SK-N-SH (cell line): ENCODE measurements at regions not wholly inside any gene's neighbourhood (a gene's known extent, or its start where the extent isn't known, plus 50 kb on each side); places are given as distances from the start of the nearest gene placed in this dataset.

ENCODE experiments used
- CTCF ChIA-PET: fragments of 300-600, 350-600 bp; formaldehyde crosslinking; extraction: SDS; loops from one replicate; lab custom pipeline; 2021; lab: Yijun Ruan, JAX
- POLR2A ChIA-PET: fragments of 350-600 bp; sonication (Branson Sonifier 250); formaldehyde crosslinking; extraction: SDS; loops from one replicate; lab custom pipeline; 2020; ENCODE audit warnings: antibody characterized with exemption, inconsistent platforms; lab: Yijun Ruan, JAX
- DNase-seq: peaks from one replicate; pipeline ENCODE4 v3.0.0; 2012
- H2AFZ ChIP-seq: fragments of 200-600 bp; sonication (generic); 2 replicates; pipeline ENCODE4 v1.8.1; 2016; ENCODE audit warnings: antibody characterized with exemption, mild to moderate bottlenecking, low read depth
- H3F3A ChIP-seq: fragments of 200-600 bp; sonication (generic); replicated peaks from 2 replicates; pipeline ENCODE3; 2016; ENCODE audit warnings: antibody characterized with exemption, mild to moderate bottlenecking; ENCODE audit not compliant: insufficient read depth
- H3K27ac ChIP-seq, 2 experiments: fragments of 200-500 bp in 1 of 2; fragments of 200-600 bp in 1 of 2; sonication (Bioruptor generic) in 1 of 2; sonication (generic), shearing (Covaris generic) in 1 of 2; 2 replicates each; pipeline versions ENCODE4 v1.5.1 to v1.6.1; 2014 to 2016; ENCODE audit warnings: low read depth in 2 of 2, inconsistent platforms in 1 of 2, low read length in 1 of 2, mild to moderate bottlenecking in 1 of 2, mixed read lengths in 1 of 2
- H3K27me3 ChIP-seq: fragments of 200-600 bp; sonication (generic), shearing (Covaris generic); 2 replicates; pipeline ENCODE4 v1.6.1; 2016; ENCODE audit warnings: mixed run types; ENCODE audit not compliant: insufficient read depth
- H3K36me3 ChIP-seq, 2 experiments: fragments of 200-500 bp in 1 of 2; fragments of 200-600 bp in 1 of 2; sonication (Bioruptor generic) in 1 of 2; sonication (generic) in 1 of 2; replicated peaks in 1 of 2; 2 replicates each; pipeline versions ENCODE3 to v1.5.1; 2014 to 2016; ENCODE audit warnings: low read length in 1 of 2, mild to moderate bottlenecking in 1 of 2; ENCODE audit not compliant: insufficient read depth in 2 of 2, control insufficient read depth in 1 of 2
- H3K4me1 ChIP-seq, 2 experiments: fragments of 200-500 bp in 1 of 2; fragments of 200-600 bp in 1 of 2; sonication (Bioruptor generic) in 1 of 2; sonication (generic), shearing (Covaris generic) in 1 of 2; 2 replicates each; pipeline versions ENCODE4 v1.5.1 to v1.6.1; 2014 to 2016; ENCODE audit warnings: low read depth in 1 of 2, low read length in 1 of 2, mixed run types in 1 of 2; ENCODE audit not compliant: insufficient read depth in 2 of 2, control insufficient read depth in 1 of 2
- H3K4me2 ChIP-seq: fragments of 200-600 bp; sonication (generic), shearing (Covaris generic); 2 replicates; pipeline ENCODE4 v1.6.1; 2017; ENCODE audit warnings: mixed run types
- H3K4me3 ChIP-seq, 2 experiments: fragments of 200-500 bp in 1 of 2; fragments of 200-600 bp in 1 of 2; sonication (Bioruptor generic) in 1 of 2; sonication (generic), shearing (Covaris generic) in 1 of 2; 2 replicates each; pipeline versions ENCODE4 v1.5.1 to v1.8.1; 2014 to 2016; ENCODE audit warnings: low read depth in 2 of 2, inconsistent platforms in 1 of 2, low read length in 1 of 2, mild to moderate bottlenecking in 1 of 2, mixed read lengths in 1 of 2, moderate library complexity in 1 of 2
- H3K79me2 ChIP-seq: fragments of 200-600 bp; sonication (generic); 2 replicates; pipeline ENCODE4 v1.8.1; 2017; ENCODE audit warnings: mild to moderate bottlenecking; ENCODE audit not compliant: insufficient read depth
- H3K9ac ChIP-seq: fragments of 200-600 bp; sonication (generic); 2 replicates; pipeline ENCODE4 v1.6.1; 2017; ENCODE audit warnings: mixed run types
- H3K9me2 ChIP-seq: fragments of 200-600 bp; sonication (generic); 2 replicates; pipeline ENCODE4 v1.6.1; 2017; ENCODE audit warnings: mixed run types
- H3K9me3 ChIP-seq: fragments of 200-600 bp; sonication (generic); 2 replicates; pipeline ENCODE4 v1.6.1; 2017; ENCODE audit warnings: mixed run types, mild to moderate bottlenecking, moderate library complexity
- H4K20me1 ChIP-seq: fragments of 200-600 bp; sonication (generic); 2 replicates; pipeline ENCODE4 v1.6.1; 2017; ENCODE audit warnings: mild to moderate bottlenecking, mixed run types; ENCODE audit not compliant: insufficient read depth
- ELF1 ChIP-seq: IDR thresholded peaks from 2 replicates; pipeline ENCODE4 v1.4.0; 2012
- EP300 ChIP-seq, 2 experiments: IDR thresholded peaks; 2 replicates each; pipeline versions ENCODE4 v1.4.0 to v1.6.1; 2012; ENCODE audit warnings: borderline replicate concordance in 1 of 2, low read depth in 1 of 2, low read length in 1 of 2
- FOXJ3 ChIP-seq: sonication (generic); formaldehyde crosslinking; IDR thresholded peaks from 2 replicates; pipeline ENCODE4 v1.5.1; 2020; ENCODE audit warnings: mild to moderate bottlenecking, missing genetic modification reagents
- FOXM1 ChIP-seq: IDR thresholded peaks from 2 replicates; pipeline ENCODE4 v1.4.0; 2012; ENCODE audit warnings: low read depth, mild to moderate bottlenecking
- GABPA ChIP-seq: IDR thresholded peaks from 2 replicates; pipeline ENCODE4 v1.4.0; 2012; ENCODE audit warnings: low read depth, mild to moderate bottlenecking
- GATA2 ChIP-seq: sonication (generic); formaldehyde crosslinking; IDR thresholded peaks from 2 replicates; pipeline ENCODE4 v1.5.0; 2020; ENCODE audit warnings: mild to moderate bottlenecking, missing genetic modification reagents
- MEF2A ChIP-seq: IDR thresholded peaks from 2 replicates; pipeline ENCODE4 v1.4.0; 2012; ENCODE audit warnings: low read depth, borderline replicate concordance
- MXI1 ChIP-seq: IDR thresholded peaks from 2 replicates; pipeline ENCODE4 v1.6.1; 2012; ENCODE audit warnings: mild to moderate bottlenecking, low read depth, low read length, improper control_type of control experiment
- NFIC ChIP-seq: IDR thresholded peaks from 2 replicates; pipeline ENCODE4 v1.4.0; 2012; ENCODE audit warnings: borderline replicate concordance
- NRF1 ChIP-seq: IDR thresholded peaks from 2 replicates; pipeline ENCODE4 v1.6.1; 2012; ENCODE audit warnings: low read depth, mild to moderate bottlenecking, low read length
- POLR2AphosphoS5 ChIP-seq: IDR thresholded peaks from 2 replicates; pipeline ENCODE4 v1.6.1; 2012; ENCODE audit warnings: low read depth, low read length
- RAD21 ChIP-seq: IDR thresholded peaks from 2 replicates; pipeline ENCODE4 v1.6.1; 2012; ENCODE audit warnings: mild to moderate bottlenecking, low read length
- SIN3A ChIP-seq: IDR thresholded peaks from 2 replicates; pipeline ENCODE4 v1.6.1; 2012; ENCODE audit warnings: low read depth, mild to moderate bottlenecking, low read length, moderate library complexity, borderline replicate concordance
- SMC3 ChIP-seq: IDR thresholded peaks from 2 replicates; pipeline ENCODE4 v1.6.1; 2012; ENCODE audit warnings: low read depth, low read length, improper control_type of control experiment
- TCF12 ChIP-seq: IDR thresholded peaks from 2 replicates; pipeline ENCODE4 v1.4.0; 2012
- TEAD4 ChIP-seq: IDR thresholded peaks from 2 replicates; pipeline ENCODE4 v1.4.0; 2012; ENCODE audit warnings: mild to moderate bottlenecking, borderline replicate concordance; ENCODE audit not compliant: insufficient read depth
- YY1 ChIP-seq: IDR thresholded peaks from 2 replicates; pipeline ENCODE4 v1.4.0; 2012; ENCODE audit warnings: low read depth, mild to moderate bottlenecking
- WGBS: methylation state at CpG from one replicate; pipeline ENCODE4 v1.1.6; 2017; ENCODE audit warnings: low lambda C conversion rate; 5-methylcytosine and 5-hydroxymethylcytosine counted together
- TF ChIP-seq, protein P1 (sequence below): IDR thresholded peaks from 2 replicates; pipeline ENCODE4 v1.4.0; 2012; ENCODE audit warnings: low read depth, borderline replicate concordance
- TF ChIP-seq, protein P2 (sequence below): fragments of 150-350 bp; IDR thresholded peaks from 2 replicates; pipeline ENCODE4 v1.6.1; 2017; ENCODE audit warnings: antibody characterized with exemption, low read length, low read depth, borderline replicate concordance
- TF ChIP-seq, protein P3 (sequence below): fragments of 200-600 bp; sonication (generic); IDR thresholded peaks from 2 replicates; pipeline ENCODE4 v1.6.1; 2017; ENCODE audit warnings: antibody characterized with exemption, mild to moderate bottlenecking, moderate library complexity
- TF ChIP-seq, protein P4 (sequence below): IDR thresholded peaks from 2 replicates; pipeline ENCODE4 v1.4.0; 2012; ENCODE audit warnings: low read depth, borderline replicate concordance

DNA sequence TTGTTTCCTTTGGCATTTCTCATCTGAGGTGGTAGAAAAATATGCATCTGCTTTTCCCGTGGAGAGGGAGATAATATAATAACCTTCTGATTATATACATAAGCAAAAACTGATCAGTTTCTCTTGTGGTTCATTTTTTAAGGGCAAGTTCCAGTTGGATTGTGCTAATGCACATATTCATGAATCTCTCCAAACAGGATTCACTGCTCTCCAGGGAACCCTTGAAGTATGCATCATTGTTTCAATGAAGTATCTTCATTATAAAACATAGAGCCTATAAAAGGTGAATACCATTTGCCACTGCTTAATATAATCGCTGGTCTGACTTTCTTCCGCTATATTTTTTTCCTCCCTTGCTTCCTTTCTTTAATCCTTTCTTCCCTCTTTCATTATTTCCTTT is 384.7 kb downstream of the FIGN start:
- CTCF ChIA-PET, result no interaction called here
- Histone ChIP-seq H3K9me3 (no peaks in the 10 kb centered on the region), H2AFZ (no peak overlapping the region), H3K9me2 (no peaks in the 10 kb centered on the region), H3K9ac (no peak overlapping the region), H3K27ac (no peak overlapping the region), H3K36me3 (no peaks in the 10 kb centered on the region), H3F3A (no peaks in the 10 kb centered on the region), H4K20me1 (no peaks in the 10 kb centered on the region), H3K27me3 (no peaks in the 10 kb centered on the region), H3K4me3 (no peak overlapping the region), H3K4me2 (no peak overlapping the region), H3K79me2 (no peaks in the 10 kb centered on the region), H3K4me1 (no peaks in the 10 kb centered on the region; a peak in 1 of 4 replicates)
- POLR2A ChIA-PET, result no interaction called here
- 79% methylated on average over 3 of the region's 3 CpGs for WGBS
- no peak for TF ChIP-seq NFIC
- TF ChIP-seq FOXM1, result no peak
- no peak for TF ChIP-seq SIN3A
- TF ChIP-seq RAD21, result no peak
- no peak for TF ChIP-seq MEF2A
- TF ChIP-seq YY1, result no peak
- TF ChIP-seq TEAD4, result no peak
- no peak for TF ChIP-seq EP300 (IDR thresholded peaks at IDR 0.05; ENCODE audit: borderline replicate concordance in 1 of 2, low read depth in 1 of 2, low read length in 1 of 2)
- TF ChIP-seq SMC3, result no peak
- TF ChIP-seq, protein P1, sequence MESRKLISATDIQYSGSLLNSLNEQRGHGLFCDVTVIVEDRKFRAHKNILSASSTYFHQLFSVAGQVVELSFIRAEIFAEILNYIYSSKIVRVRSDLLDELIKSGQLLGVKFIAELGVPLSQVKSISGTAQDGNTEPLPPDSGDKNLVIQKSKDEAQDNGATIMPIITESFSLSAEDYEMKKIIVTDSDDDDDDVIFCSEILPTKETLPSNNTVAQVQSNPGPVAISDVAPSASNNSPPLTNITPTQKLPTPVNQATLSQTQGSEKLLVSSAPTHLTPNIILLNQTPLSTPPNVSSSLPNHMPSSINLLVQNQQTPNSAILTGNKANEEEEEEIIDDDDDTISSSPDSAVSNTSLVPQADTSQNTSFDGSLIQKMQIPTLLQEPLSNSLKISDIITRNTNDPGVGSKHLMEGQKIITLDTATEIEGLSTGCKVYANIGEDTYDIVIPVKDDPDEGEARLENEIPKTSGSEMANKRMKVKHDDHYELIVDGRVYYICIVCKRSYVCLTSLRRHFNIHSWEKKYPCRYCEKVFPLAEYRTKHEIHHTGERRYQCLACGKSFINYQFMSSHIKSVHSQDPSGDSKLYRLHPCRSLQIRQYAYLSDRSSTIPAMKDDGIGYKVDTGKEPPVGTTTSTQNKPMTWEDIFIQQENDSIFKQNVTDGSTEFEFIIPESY, result no peak
- TF ChIP-seq, protein P2, sequence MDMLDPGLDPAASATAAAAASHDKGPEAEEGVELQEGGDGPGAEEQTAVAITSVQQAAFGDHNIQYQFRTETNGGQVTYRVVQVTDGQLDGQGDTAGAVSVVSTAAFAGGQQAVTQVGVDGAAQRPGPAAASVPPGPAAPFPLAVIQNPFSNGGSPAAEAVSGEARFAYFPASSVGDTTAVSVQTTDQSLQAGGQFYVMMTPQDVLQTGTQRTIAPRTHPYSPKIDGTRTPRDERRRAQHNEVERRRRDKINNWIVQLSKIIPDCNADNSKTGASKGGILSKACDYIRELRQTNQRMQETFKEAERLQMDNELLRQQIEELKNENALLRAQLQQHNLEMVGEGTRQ, result no peak
- no peak for TF ChIP-seq GATA2 (CRISPR knock-in tag)
- no peak for TF ChIP-seq TCF12
- no peak for TF ChIP-seq FOXJ3 (CRISPR knock-in tag)
- TF ChIP-seq GABPA, result no peak
- DNase-seq, result no peak

DNA sequence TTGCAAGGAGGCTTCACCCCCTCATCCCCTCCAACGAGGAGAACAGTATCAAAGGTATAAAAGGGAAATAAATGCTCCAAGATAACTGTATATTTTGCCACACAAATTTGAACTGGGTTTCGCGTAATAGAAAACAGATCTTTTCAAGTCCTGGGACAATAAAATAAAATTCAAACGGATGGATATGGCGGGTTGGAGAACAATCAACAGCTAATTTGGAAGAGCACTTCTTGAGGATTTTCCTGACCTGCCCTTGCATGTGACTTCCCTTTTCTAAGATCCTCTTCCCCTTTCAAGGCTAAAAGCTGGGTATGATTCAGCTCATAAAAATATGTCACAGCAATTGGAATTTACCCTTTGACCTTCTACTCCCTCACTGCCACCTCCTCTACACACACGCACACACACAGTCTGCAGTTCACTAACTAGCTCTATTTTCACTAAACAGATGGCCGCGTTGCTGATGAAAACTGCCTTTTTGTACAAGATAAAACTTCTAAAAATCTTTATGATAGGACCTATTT is 386.9 kb downstream of the FIGN start:
- CTCF ChIA-PET, result interaction anchor here (1.3 kb wide), 1 partner anchor 167 kb away, joined by 3 read pairs; no protein-coding TSS in a partner anchor

More for the DNA sequence above, 386.9 kb downstream of the FIGN start:
- Histone ChIP-seq H3K79me2 (no peaks in the 10 kb centered on the region), H3K27ac (no peak overlapping the region), H3K4me1 (no peaks in the 10 kb centered on the region; a peak in 1 of 4 replicates), H3K9me2 (no peaks in the 10 kb centered on the region), H2AFZ (no peak overlapping the region), H3K4me3 (no peak overlapping the region), H3F3A (no peaks in the 10 kb centered on the region), H3K9me3 (no peaks in the 10 kb centered on the region), H4K20me1 (no peaks in the 10 kb centered on the region), H3K4me2 (no peak overlapping the region), H3K9ac (no peak overlapping the region), H3K27me3 (no peaks in the 10 kb centered on the region), H3K36me3 (no peaks in the 10 kb centered on the region)
- no peak for DNase-seq
- 79% methylated on average over 8 of the region's 8 CpGs for WGBS
- TF ChIP-seq, protein P3, sequence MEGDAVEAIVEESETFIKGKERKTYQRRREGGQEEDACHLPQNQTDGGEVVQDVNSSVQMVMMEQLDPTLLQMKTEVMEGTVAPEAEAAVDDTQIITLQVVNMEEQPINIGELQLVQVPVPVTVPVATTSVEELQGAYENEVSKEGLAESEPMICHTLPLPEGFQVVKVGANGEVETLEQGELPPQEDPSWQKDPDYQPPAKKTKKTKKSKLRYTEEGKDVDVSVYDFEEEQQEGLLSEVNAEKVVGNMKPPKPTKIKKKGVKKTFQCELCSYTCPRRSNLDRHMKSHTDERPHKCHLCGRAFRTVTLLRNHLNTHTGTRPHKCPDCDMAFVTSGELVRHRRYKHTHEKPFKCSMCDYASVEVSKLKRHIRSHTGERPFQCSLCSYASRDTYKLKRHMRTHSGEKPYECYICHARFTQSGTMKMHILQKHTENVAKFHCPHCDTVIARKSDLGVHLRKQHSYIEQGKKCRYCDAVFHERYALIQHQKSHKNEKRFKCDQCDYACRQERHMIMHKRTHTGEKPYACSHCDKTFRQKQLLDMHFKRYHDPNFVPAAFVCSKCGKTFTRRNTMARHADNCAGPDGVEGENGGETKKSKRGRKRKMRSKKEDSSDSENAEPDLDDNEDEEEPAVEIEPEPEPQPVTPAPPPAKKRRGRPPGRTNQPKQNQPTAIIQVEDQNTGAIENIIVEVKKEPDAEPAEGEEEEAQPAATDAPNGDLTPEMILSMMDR, result no peak
- TF ChIP-seq FOXJ3 (CRISPR knock-in tag), result no peak
- TF ChIP-seq POLR2AphosphoS5, result no peak
- TF ChIP-seq SMC3, result no peak
- TF ChIP-seq MEF2A, result no peak
- TF ChIP-seq, protein P2, result no peak
- TF ChIP-seq SIN3A, result no peak
- no peak for TF ChIP-seq GATA2 (CRISPR knock-in tag)
- no peak for TF ChIP-seq MXI1
- TF ChIP-seq, protein P4, sequence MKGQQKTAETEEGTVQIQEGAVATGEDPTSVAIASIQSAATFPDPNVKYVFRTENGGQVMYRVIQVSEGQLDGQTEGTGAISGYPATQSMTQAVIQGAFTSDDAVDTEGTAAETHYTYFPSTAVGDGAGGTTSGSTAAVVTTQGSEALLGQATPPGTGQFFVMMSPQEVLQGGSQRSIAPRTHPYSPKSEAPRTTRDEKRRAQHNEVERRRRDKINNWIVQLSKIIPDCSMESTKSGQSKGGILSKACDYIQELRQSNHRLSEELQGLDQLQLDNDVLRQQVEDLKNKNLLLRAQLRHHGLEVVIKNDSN, result no peak
- no peak for TF ChIP-seq ELF1
- no peak for TF ChIP-seq NRF1
- POLR2A ChIA-PET, result no interaction called here
